Activated T-helper 2 cell treated with anti-CD3 and anti-CD28 coated beads, Interferon-gamma antibody, Interleukin-2, Interleukin-4, amounts not matched to agents 10 μg/mL and 5 μg/mL and 100 μg/mL, durations not matched to agents 14 hours and 24 hours and 36 hours (primary cell): ENCODE measurements at regions not wholly inside any gene's neighbourhood (a gene's known extent, or its start where the extent isn't known, plus 50 kb on each side); places are given as distances from the start of the nearest gene placed in this dataset.
"Not testable (repeated sequence)": the region's sequence is repeated elsewhere in the genome, so short reads cannot be mapped to it uniquely, and the experiment has no call there.

Source experiments
- DNase-seq: peaks from one replicate; pipeline ENCODE4 v3.0.0; 2021; ENCODE audit warnings: low spot score
- H3K27ac Mint-ChIP-seq: one replicate; pipeline ENCODE4 v1.8.0; 2021; ENCODE audit warnings: mixed read lengths
- H3K27me3 Mint-ChIP-seq: one replicate; pipeline ENCODE4 v1.8.0; 2021; ENCODE audit warnings: low read depth, mixed read lengths
- H3K36me3 Mint-ChIP-seq: one replicate; pipeline ENCODE4 v1.8.0; 2021; ENCODE audit warnings: low read depth, mixed read lengths
- H3K4me1 Mint-ChIP-seq: one replicate; pipeline ENCODE4 v1.8.0; 2021; ENCODE audit warnings: low read depth, mixed read lengths
- H3K4me3 Mint-ChIP-seq: one replicate; pipeline ENCODE4 v1.8.0; 2021; ENCODE audit warnings: low read depth, mild to moderate bottlenecking, moderate library complexity, mixed read lengths
- H3K9me3 Mint-ChIP-seq: one replicate; pipeline ENCODE4 v1.8.0; 2021; ENCODE audit warnings: mixed read lengths
- intact Hi-C: fragments of 100-400 bp; cut with micrococcal nuclease; formaldehyde crosslinking; loops from one replicate; pipeline ENCODE4 v1.15.1; 2023

DNA sequence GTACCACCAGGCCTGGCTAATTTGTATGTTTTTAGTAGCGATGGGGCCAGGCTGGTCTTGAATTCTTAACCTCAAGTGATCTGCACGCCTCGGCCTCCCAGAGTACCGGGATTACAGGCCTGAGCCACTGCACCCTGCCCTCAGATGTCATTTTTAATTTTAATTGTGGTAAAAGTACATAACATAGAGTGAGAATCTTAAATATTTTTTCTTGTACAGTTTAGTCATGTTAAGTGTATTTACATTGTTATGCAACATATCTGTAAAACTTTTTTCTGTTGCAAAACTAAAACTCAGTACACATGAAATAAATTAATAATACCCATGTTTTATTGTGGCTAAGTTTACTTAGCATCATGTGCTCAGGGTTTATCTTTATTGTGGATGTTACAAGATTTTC lies 231.4 kb downstream of the ALG10 start:
- Mint-ChIP-seq H3K27ac (no peak overlapping the region), H3K4me1 (no peaks in the 10 kb centered on the region), H3K9me3 (no peaks in the 10 kb centered on the region), H3K27me3 (no peaks in the 10 kb centered on the region), H3K36me3 (no peaks in the 10 kb centered on the region), H3K4me3 (no peak overlapping the region)
- intact Hi-C loops: no loop called here
- no peak for DNase-seq

DNA sequence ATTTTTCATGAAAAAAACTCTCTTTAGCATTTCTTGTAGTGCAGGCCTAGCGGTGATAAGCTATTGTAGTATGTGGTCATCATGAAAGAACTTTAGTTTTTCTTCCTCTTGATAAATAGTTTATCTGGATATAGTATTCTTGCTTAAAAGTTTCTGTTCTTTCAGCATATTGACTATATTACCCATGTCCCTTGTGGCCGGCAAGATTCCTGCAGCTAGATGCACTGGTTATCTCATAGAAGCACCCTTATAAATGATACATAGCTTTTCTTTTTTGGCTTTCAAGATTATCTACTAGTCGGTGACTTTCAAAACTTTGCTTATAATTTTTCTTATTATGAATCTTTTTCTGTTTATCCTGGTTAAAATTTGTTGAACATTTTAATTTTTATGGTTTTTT lies 234.8 kb downstream of the ALG10 start:
- Mint-ChIP-seq H3K27me3 (no peaks in the 10 kb centered on the region), H3K36me3 (no peaks in the 10 kb centered on the region), H3K4me3 (no peak overlapping the region), H3K4me1 (no peaks in the 10 kb centered on the region), H3K9me3 (peaks cover 11% of the 10 kb centered on the region), H3K27ac (no peak overlapping the region)
- DNase-seq: no peak
- intact Hi-C loops: no loop called here

DNA sequence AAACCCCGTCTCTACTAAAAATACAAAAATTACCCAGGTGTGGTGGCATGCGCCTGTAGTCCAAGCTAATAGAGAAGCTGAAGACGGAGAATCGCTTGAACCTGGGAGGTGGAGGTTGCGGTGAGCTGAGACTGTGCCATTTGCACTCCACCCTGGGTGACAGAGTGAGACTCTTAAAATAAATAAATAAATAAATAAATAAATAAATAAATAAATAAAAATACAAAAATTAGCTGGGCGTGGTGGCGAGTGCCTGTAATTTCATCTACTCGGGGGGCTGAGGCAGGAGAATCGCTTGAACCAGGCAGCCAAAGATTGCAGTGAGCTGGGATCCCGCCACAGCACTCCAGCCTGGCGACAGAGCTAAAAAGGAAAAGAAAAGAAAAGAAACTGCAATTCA lies 239.8 kb downstream of the ALG10 start:
- H3K9me3 Mint-ChIP-seq: peaks cover 45% of the 10 kb centered on the region
- H3K4me1 Mint-ChIP-seq, DNase-seq, H3K4me3 Mint-ChIP-seq, H3K27me3 Mint-ChIP-seq, intact Hi-C loops, H3K27ac Mint-ChIP-seq, H3K36me3 Mint-ChIP-seq: not testable (repeated sequence)

DNA sequence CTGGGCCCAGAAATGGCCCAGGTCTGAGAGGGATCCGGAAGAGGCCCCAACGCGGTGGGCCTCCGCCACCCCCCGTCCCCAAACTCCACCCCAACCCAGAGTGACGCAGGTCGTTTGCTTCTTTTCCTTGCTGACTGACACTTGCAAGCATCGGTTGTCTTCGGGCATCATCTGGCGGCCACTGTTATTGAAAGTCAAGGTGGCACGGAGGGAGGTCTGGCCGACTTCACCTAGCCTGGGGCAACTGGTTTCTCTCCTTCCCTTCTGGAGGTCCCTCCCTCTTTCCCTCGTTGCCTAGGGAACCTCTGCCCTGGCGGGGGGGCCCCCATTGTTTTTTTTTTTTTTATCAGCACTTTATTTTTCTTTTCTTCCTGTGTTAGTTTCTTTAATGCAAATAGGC lies 241.8 kb downstream of the ALG10 start:
- Mint-ChIP-seq H3K36me3 (no peaks in the 10 kb centered on the region), H3K4me3 (no peak overlapping the region), H3K27me3 (no peaks in the 10 kb centered on the region), H3K27ac (no peak overlapping the region), H3K9me3 (peaks cover 51% of the 10 kb centered on the region), H3K4me1 (no peaks in the 10 kb centered on the region)
- intact Hi-C loops: no loop called here
- DNase-seq: no peak

DNA sequence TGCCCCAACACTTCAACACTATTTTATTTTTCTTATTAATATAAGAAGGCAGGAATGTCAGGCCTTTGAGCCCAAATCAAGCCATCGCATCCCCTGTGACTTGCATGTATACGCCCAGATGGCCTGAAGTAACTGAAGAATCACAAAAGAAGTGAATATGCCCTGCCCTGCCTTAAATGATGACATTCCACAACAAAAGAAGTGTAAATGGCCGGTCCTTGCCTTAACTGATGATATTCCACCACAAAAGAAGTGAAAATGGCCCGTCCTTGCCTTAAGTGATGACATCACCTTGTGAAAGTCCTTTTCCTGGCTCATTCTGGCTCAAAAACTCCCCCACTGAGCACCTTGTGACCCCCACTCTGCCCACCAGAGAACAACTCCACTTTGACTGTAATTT lies 251.4 kb downstream of the ALG10 start:
- intact Hi-C loops, H3K4me1 Mint-ChIP-seq, DNase-seq, H3K27ac Mint-ChIP-seq, H3K36me3 Mint-ChIP-seq, H3K4me3 Mint-ChIP-seq, H3K27me3 Mint-ChIP-seq: not testable (repeated sequence)
- peaks cover 26% of the 10 kb centered on the region for H3K9me3 Mint-ChIP-seq

DNA sequence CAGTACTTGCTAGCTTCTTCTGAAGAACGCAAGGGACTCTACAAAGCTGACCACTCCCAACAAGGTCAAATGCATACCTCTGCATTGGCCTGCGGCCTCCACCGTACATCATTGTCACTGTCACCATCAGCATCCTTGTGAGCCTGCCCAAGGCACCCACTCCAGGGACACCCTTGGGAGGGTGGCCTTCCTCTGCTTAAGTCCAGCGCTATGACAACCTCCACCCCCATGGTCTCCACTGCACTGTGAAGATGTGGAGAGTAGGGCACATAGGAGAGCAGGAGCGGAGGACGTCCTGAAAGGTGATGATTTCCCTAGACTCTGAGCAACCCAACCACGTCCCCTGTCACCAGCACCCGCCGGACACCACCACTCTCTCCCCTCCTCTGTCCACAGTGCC lies 252.8 kb downstream of the ALG10 start:
- Mint-ChIP-seq H3K27ac (no peak overlapping the region), H3K27me3 (no peaks in the 10 kb centered on the region), H3K4me3 (no peak overlapping the region), H3K4me1 (no peaks in the 10 kb centered on the region), H3K9me3 (peaks cover 26% of the 10 kb centered on the region), H3K36me3 (no peaks in the 10 kb centered on the region)
- DNase-seq: no peak
- intact Hi-C loops: no loop called here

DNA sequence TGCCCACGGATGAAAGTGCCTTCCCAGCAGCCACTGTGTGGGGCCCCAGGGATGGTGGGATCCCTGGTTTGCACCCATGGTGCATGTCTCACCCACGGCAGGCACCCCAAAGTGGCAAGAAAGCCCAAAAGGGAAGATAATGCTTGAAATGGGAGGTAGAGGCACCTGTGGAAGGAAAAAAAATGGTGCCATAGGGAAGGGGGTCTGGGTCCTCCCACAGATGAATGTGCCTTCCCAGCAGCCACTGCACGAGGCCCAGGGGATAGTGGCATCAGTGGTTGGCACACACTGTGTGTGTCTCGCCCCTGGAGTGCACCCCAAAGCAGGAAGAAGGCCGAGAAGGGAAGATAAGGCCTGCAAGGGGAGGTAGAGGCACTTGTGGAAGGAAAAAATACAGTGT lies 264.2 kb downstream of the ALG10 start:
- Mint-ChIP-seq H3K36me3 (no peaks in the 10 kb centered on the region), H3K27me3 (no peaks in the 10 kb centered on the region), H3K4me3 (no peak overlapping the region), H3K9me3 (peaks cover 57% of the 10 kb centered on the region), H3K27ac (no peak overlapping the region), H3K4me1 (no peaks in the 10 kb centered on the region)
- intact Hi-C loops: loop anchor here (10.0 kb wide), 1 partner anchor 348 kb away; no protein-coding TSS in a partner anchor
- DNase-seq: no peak

DNA sequence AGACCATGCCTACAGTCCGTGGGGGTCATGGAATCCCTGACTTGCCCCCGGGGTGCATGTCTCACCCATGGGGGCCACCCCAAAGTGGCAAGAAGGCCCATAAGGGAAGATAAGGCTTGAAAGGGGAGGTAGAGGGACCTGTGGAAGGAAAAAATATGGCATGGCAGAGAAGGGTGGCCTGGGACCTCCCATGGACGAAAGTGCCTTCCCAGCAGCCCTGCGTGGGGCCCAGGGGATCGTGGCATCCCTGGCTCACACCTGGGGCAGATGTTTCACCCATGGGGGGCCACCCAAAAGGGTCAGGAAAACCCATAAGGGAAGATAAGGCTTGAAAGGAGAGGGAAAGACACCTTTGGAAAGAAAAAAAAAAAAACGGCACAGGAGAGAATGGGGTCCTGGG lies 264.6 kb downstream of the ALG10 start:
- Mint-ChIP-seq H3K27ac (no peak overlapping the region), H3K27me3 (no peaks in the 10 kb centered on the region), H3K4me1 (no peaks in the 10 kb centered on the region), H3K9me3 (peaks cover 57% of the 10 kb centered on the region), H3K36me3 (no peaks in the 10 kb centered on the region), H3K4me3 (no peak overlapping the region)
- intact Hi-C loops: loop anchor here (10.0 kb wide), 1 partner anchor 348 kb away; no protein-coding TSS in a partner anchor
- no peak for DNase-seq

DNA sequence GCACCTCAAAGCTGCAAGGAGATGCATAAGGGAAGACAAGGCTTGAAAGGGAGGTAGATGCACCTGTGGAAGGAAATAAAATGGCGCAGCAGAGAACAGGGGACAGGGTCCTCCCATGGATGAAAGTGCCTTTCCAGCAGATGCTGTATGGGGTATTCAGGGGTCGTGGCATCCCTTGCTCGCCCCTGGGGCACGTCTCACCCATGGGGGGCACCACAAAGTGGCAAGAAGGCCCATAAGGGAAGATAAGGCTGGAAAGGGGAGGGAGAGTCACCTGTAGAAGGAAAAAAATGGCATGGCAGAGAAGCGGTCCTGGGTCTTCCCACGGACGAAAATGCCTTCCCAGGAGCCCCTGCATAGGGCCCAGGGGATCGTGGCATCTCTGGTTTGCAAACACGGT lies 265.1 kb downstream of the ALG10 start:
- intact Hi-C loops: loop anchor here (10.0 kb wide), 1 partner anchor 347 kb away; no protein-coding TSS in a partner anchor
- Mint-ChIP-seq H3K9me3 (peaks cover 62% of the 10 kb centered on the region), H3K36me3 (no peaks in the 10 kb centered on the region), H3K27ac (no peak overlapping the region), H3K4me1 (no peaks in the 10 kb centered on the region), H3K4me3 (no peak overlapping the region), H3K27me3 (no peaks in the 10 kb centered on the region)
- DNase-seq: no peak

DNA sequence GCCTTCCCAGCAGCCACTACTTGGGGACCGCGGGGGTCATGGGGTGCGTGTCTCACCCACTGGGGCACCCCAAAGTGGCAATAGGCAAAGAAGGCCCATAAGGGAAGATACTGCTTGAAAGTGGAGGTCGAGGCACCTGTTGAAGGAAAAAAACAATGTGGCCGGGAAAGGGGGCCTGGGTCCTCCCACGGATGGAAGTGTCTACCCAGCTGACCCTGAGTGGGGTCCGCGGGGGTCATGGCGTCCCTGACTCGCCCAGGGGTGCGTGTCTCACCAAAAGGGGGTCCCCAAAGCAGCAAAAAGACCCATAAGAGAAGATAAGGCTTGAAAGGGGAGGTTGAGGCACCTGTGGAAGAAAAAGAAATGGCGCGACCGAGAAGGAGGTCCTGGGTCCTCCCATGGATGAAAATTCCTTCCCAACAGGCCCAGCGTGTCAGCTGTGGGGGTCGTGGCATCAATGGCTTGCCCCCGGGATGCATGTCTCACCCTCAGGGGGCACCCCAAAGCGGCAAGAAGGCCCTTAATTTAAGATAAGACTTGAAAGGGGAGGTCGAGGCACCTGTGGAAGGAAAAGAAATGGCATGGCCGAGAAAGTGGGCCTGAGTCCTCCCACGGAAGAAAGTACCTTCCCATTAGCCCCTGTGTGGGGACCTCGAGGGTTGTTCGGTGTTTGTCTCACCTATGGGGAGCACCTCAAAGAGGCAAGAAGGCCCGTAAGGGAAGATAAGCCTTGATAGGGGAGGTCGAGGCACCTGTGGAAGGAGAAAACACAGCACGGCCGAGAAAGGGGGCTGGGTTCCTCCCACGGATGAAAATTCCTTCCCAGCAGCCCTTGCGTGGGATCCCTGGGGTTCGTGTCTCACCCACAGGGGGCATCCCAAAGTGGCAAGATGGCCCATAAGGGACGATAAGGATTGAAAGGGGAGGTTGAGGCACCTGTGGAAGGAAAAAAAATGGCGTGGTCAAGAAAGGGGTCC lies 266.0 kb downstream of the ALG10 start:
- Mint-ChIP-seq H3K9me3 (peaks cover 70% of the 10 kb centered on the region), H3K27ac (no peak overlapping the region), H3K36me3 (no peaks in the 10 kb centered on the region), H3K4me1 (no peaks in the 10 kb centered on the region), H3K27me3 (no peaks in the 10 kb centered on the region), H3K4me3 (no peak overlapping the region)
- intact Hi-C loops: loop anchor here (10.0 kb wide), 1 partner anchor 347 kb away; no protein-coding TSS in a partner anchor
- DNase-seq: no peak

DNA sequence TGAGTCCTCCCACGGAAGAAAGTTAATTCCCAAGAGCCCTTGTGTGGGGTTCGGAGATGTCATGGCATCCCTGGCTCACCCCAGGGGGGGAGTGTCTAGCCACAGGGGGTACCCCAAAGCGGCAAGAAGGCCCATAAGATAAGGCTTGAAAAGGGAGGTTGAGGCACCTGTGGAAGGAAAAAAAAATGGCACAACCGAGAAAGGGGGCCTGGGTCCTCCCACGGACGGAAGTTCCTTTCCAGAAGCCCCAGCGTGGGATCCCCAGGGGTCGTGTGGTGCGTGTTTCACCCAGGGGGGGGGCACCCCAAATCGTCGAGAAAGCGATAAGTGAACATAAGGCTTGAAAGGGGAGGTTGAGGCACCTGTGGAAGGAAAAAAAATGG lies 266.7 kb downstream of the ALG10 start:
- Mint-ChIP-seq H3K4me3 (no peak overlapping the region), H3K4me1 (no peaks in the 10 kb centered on the region), H3K36me3 (no peaks in the 10 kb centered on the region), H3K27ac (no peak overlapping the region), H3K9me3 (peaks cover 77% of the 10 kb centered on the region), H3K27me3 (no peaks in the 10 kb centered on the region)
- intact Hi-C loops: loop anchor here (10.0 kb wide), 1 partner anchor 346 kb away; no protein-coding TSS in a partner anchor
- DNase-seq: no peak

DNA sequence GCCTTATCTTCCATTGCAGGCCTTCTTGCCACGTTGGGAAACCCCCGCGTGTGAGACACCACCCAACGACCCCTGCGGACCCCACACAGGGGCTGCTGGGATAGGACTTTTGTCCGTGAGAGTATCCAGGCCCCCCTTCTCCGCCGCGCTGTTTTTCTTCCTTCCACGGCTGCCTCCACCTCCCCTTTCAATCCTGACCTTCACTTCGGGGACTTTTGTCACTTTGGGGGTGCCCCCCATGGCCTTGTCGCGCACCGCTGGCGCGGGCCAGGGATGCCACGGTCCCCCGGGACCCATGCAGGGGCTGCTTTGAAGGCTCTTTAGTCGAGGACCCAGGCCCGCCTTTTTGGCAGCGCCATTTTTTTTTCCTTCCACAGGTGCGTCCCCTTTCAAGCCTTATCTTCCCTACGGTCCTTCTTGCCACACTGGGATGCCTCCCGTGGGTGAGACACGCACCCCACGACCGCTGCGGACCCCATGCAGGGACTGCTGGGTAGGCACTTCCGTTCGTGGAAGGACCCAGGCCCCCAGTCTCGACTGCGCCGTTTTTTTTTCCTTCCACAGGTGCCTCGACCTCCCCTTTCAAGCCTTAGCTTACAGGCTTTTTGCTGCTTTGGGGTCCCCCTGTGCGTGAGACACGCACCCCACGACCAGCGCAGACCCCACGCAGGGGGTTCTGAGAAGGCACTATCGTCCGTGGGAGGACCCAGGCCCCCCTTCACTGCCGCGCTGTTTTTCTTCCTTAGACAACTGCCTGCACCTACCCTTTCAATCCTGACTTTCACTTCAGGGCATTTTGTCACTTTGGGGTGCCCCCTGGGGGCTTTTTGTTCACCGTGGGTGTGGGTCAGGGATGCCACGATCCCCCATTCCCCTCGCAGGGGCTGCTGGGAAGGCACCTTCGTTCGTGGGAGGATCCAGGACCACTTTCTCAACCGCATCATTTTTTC lies 267.4 kb downstream of the ALG10 start:
- Mint-ChIP-seq H3K27me3 (no peaks in the 10 kb centered on the region), H3K36me3 (no peaks in the 10 kb centered on the region), H3K4me3 (no peak overlapping the region), H3K27ac (no peak overlapping the region), H3K4me1 (no peaks in the 10 kb centered on the region), H3K9me3 (peaks cover 78% of the 10 kb centered on the region)
- intact Hi-C loops: loop anchor here (10.0 kb wide), 1 partner anchor 345 kb away; no protein-coding TSS in a partner anchor
- no peak for DNase-seq
